ENCODE measurements at regions not wholly inside any gene's neighbourhood (a gene's known extent, or its start where the extent isn't known, plus 50 kb on each side); places are given as distances from the start of the nearest gene placed in this dataset.
"Not testable (repeated sequence)": the region's sequence is repeated elsewhere in the genome, so short reads cannot be mapped to it uniquely, and the experiment has no call there.

DNA sequence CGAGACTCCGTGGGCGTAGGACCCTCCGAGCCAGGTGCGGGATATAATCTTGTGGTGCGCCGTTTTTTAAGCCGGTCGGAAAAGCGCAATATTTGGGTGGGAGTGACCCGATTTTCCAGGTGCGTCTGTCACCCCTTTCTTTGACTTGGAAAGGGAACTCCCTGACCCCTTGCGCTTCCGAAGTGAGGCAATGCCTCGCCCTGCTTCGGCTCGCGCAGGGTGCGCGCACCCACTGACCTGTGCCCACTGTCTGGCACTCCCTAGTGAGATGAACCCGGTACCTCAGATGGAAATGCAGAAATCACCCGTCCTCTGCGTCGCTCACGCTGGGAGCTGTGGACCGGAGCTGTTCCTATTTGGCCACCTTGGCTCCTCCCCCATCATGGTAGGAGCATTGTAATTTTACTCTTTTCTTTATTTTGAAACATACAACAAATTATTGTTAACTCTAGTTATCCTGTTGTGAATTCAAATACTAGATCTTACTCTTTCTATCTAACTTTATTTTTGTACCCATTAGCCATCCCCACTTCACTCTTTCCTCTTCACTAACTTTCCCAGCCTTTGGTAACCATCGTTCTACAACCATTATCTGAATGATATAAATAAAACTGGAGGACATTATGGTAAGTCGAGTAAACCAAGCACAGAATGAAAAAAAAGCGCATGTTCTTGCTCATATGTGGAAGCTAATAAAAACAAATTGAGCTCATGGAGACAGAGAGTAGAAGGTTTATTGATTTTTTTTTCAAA lies 295.1 kb downstream of the TEX13C start:
- H3K9me3 ChIP-seq (ENCODE audit: control insufficient read depth in 2 of 2, insufficient read depth in 1 of 2, low read depth in 1 of 2, low read length in 1 of 2); H3K4me1 ChIP-seq (ENCODE audit: control insufficient read depth in 3 of 3, insufficient read depth in 2 of 3, low read depth in 1 of 3, low read length in 2 of 3); H3K36me3 ChIP-seq (ENCODE audit: control insufficient read depth in 3 of 3, insufficient read depth in 2 of 3, low read depth in 1 of 3, low read length in 3 of 3); H3K27me3 ChIP-seq (ENCODE audit: control insufficient read depth in 3 of 3, insufficient read depth in 3 of 3, low read length in 3 of 3); FAIRE-seq; H3K4me3 ChIP-seq (ENCODE audit: low read depth in 1 of 3, low read length in 3 of 3); DNase-seq; H3K27ac ChIP-seq (ENCODE audit: low read depth in 1 of 3, low read length in 2 of 3): not testable (repeated sequence)
- 91 to 95% (median 93%) methylated on average over 16 to 28 of the region's 29 CpGs for WGBS, 3 donors

DNA sequence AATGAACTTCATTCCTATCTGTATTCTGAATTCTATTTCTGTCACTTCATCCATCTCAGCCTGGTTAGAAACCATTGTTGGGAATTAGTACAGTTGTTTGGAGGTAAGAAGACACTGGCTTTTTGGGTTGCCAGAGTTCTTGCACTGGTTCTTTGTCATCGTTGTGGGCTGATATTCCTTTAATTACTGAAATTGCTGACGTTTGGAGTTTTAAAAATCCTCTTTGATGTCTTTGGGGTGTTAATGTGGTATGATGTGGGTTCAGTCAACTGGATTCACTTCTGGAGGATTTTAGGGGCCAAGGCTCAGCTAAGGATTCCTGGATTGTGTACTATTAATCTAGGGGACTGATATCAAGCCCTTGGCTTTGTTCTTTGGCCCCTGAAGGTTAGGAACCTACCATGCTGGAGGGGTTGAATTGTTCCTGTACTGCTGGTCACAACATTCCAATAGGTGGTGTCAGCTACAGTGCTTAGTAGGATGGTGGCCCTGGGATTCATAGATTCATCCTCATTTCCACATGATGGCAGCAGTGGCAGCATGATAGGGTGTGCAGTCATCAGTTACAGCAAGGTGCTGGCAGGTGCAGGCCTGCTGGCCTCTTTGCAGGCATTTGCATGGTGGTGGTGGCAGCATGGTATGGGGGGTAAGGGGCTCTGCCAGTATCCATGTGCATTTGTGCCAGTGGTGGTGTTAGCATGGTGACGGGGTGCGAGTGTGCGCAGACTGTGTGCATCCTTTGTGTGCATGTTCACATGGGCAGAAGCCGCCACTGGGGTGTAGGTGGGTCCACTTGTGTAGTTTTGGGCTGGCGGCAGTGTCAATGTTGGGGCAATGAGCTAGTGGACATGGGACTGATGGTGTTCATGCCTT lies 301.3 kb downstream of the TEX13C start:
- no peaks in the 10 kb centered on the region for H3K9me3 ChIP-seq (ENCODE audit: control insufficient read depth in 2 of 2, insufficient read depth in 1 of 2, low read depth in 1 of 2, low read length in 1 of 2)
- no peaks in the 10 kb centered on the region for H3K36me3 ChIP-seq (ENCODE audit: control insufficient read depth in 3 of 3, insufficient read depth in 2 of 3, low read depth in 1 of 3, low read length in 3 of 3)
- H3K4me1 ChIP-seq (ENCODE audit: control insufficient read depth in 3 of 3, insufficient read depth in 2 of 3, low read depth in 1 of 3, low read length in 2 of 3) = no peaks in the 10 kb centered on the region
- 84 to 94% (median 91%) methylated on average over 7 of the region's 7 CpGs for WGBS, 3 donors
- H3K4me3 ChIP-seq (ENCODE audit: low read depth in 1 of 3, low read length in 3 of 3) = no peak overlapping the region
- DNase-seq = no peak
- FAIRE-seq = no peak
- H3K27me3 ChIP-seq (ENCODE audit: control insufficient read depth in 3 of 3, insufficient read depth in 3 of 3, low read length in 3 of 3) = no peaks in the 10 kb centered on the region
- H3K27ac ChIP-seq (ENCODE audit: low read depth in 1 of 3, low read length in 2 of 3) = no peak overlapping the region

DNA sequence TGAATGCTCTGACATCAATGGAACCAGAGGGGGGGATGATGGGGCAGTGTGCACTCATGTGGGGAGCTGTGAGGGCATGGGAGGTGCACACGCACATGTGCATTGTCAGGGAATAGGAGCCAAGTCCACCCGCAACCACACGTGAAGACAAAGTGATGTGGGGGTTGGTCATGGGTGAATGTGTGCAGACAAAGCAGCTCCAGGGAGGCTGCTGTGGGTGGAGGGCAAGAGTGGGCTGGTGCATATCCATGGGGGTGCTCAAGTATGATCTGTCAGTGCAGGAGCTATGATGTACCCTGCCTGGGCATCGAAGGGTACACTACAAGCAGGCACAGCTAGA lies 301.9 kb downstream of the TEX13C start:
- Histone ChIP-seq H3K27ac (ENCODE audit: low read depth in 1 of 3, low read length in 2 of 3) (no peak overlapping the region), H3K4me1 (ENCODE audit: control insufficient read depth in 3 of 3, insufficient read depth in 2 of 3, low read depth in 1 of 3, low read length in 2 of 3) (no peaks in the 10 kb centered on the region), H3K4me3 (ENCODE audit: low read depth in 1 of 3, low read length in 3 of 3) (no peak overlapping the region), H3K9me3 (ENCODE audit: control insufficient read depth in 2 of 2, insufficient read depth in 1 of 2, low read depth in 1 of 2, low read length in 1 of 2) (no peaks in the 10 kb centered on the region), H3K36me3 (ENCODE audit: control insufficient read depth in 3 of 3, insufficient read depth in 2 of 3, low read depth in 1 of 3, low read length in 3 of 3) (no peaks in the 10 kb centered on the region), H3K27me3 (ENCODE audit: control insufficient read depth in 3 of 3, insufficient read depth in 3 of 3, low read length in 3 of 3) (no peaks in the 10 kb centered on the region)
- DNase-seq = no peak
- no peak for FAIRE-seq
- WGBS, 3 donors = 79 to 90% (median 89%) methylated on average over 4 of the region's 4 CpGs

DNA sequence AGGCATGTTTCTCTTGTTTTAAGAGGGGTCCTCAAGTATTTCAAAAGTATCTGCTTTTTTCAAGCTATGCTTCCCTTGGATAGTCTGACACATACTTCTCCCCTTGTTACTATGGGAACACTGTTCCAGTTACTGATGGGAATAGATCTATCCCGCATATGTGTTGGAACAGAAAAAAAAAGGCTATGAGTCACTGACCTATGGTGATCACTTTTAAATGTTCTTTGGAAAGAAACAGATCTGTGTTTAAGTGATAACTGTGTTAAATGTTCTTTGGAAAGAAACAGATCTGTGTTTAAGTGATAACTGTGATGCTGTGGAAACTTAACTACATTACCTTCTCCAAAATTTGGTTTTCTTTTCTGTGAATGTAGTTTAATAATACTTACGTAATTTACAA lies 303.2 kb downstream of the TEX13C start:
- DNase-seq (no peak), FAIRE-seq (no peak)
- H3K27me3 ChIP-seq (ENCODE audit: control insufficient read depth in 3 of 3, insufficient read depth in 3 of 3, low read length in 3 of 3) = no peaks in the 10 kb centered on the region
- no peak overlapping the region for H3K27ac ChIP-seq (ENCODE audit: low read depth in 1 of 3, low read length in 2 of 3)
- no peaks in the 10 kb centered on the region for H3K4me1 ChIP-seq (ENCODE audit: control insufficient read depth in 3 of 3, insufficient read depth in 2 of 3, low read depth in 1 of 3, low read length in 2 of 3)
- WGBS, 3 donors = 56 to 86% (median 74%) methylated on average over 2 of the region's 2 CpGs
- no peak overlapping the region for H3K4me3 ChIP-seq (ENCODE audit: low read depth in 1 of 3, low read length in 3 of 3)
- H3K36me3 ChIP-seq (ENCODE audit: control insufficient read depth in 3 of 3, insufficient read depth in 2 of 3, low read depth in 1 of 3, low read length in 3 of 3) = no peaks in the 10 kb centered on the region
- no peaks in the 10 kb centered on the region for H3K9me3 ChIP-seq (ENCODE audit: control insufficient read depth in 2 of 2, insufficient read depth in 1 of 2, low read depth in 1 of 2, low read length in 1 of 2)

DNA sequence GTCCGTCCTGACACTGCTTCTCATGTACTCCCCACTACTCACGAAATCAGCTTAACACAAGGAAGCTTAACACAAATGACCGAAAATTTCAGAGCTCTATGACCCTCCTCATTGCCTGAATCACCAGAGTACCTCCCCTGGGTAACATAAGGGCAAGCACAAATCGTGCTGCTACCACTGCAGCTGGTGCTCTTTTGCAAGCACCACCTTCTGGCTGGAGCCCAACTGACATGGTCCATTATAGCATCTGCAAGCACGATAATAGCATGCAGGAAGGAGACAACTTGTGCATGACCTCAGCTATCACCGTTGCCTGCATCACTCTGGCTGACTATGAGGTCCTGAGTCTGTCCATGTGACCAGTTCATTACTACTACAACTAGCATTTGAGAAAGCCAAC lies 308.0 kb downstream of the TEX13C start:
- no peak for FAIRE-seq
- 44 to 69% (median 59%) methylated on average over 6 of the region's 6 CpGs for WGBS, 3 donors

DNA sequence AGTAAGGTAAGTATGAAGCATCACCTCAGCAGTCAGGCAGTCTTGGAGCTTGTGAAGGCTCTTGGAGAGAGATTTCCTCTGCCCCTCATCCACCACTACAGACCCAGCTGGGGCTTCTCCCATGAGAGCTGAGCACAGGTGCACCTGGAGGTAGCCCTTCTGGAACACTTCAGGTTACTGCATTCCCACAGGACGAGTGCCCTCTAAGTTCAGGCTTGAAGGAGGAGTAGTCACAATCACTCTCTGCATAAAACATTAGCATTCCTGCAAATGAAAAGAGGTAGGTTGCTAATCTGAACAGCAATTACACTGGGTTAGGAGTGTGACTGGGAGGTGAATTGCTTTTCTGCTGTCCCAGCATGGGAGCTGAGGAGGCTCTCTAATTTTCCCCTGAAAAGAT lies 308.8 kb downstream of the TEX13C start:
- no peak overlapping the region for H3K27ac ChIP-seq (ENCODE audit: low read depth in 1 of 3, low read length in 2 of 3)
- 13 to 52% (median 47%) methylated on average over 1 of the region's 1 CpG for WGBS, 3 donors
- H3K9me3 ChIP-seq (ENCODE audit: control insufficient read depth in 2 of 2, insufficient read depth in 1 of 2, low read depth in 1 of 2, low read length in 1 of 2) = no peaks in the 10 kb centered on the region
- H3K4me1 ChIP-seq (ENCODE audit: control insufficient read depth in 3 of 3, insufficient read depth in 2 of 3, low read depth in 1 of 3, low read length in 2 of 3) = no peaks in the 10 kb centered on the region
- no peaks in the 10 kb centered on the region for H3K27me3 ChIP-seq (ENCODE audit: control insufficient read depth in 3 of 3, insufficient read depth in 3 of 3, low read length in 3 of 3)
- DNase-seq = no peak
- H3K4me3 ChIP-seq (ENCODE audit: low read depth in 1 of 3, low read length in 3 of 3) = no peak overlapping the region
- FAIRE-seq = no peak
- no peaks in the 10 kb centered on the region for H3K36me3 ChIP-seq (ENCODE audit: control insufficient read depth in 3 of 3, insufficient read depth in 2 of 3, low read depth in 1 of 3, low read length in 3 of 3)

More for the DNA sequence above, 308.0 kb downstream of the TEX13C start:
- no peak for DNase-seq
- no peaks in the 10 kb centered on the region for H3K27me3 ChIP-seq (ENCODE audit: control insufficient read depth in 3 of 3, insufficient read depth in 3 of 3, low read length in 3 of 3)
- H3K9me3 ChIP-seq (ENCODE audit: control insufficient read depth in 2 of 2, insufficient read depth in 1 of 2, low read depth in 1 of 2, low read length in 1 of 2) = no peaks in the 10 kb centered on the region
- H3K27ac ChIP-seq (ENCODE audit: low read depth in 1 of 3, low read length in 2 of 3) = no peak overlapping the region
- no peaks in the 10 kb centered on the region for H3K4me1 ChIP-seq (ENCODE audit: control insufficient read depth in 3 of 3, insufficient read depth in 2 of 3, low read depth in 1 of 3, low read length in 2 of 3)
- no peak overlapping the region for H3K4me3 ChIP-seq (ENCODE audit: low read depth in 1 of 3, low read length in 3 of 3)
- H3K36me3 ChIP-seq (ENCODE audit: control insufficient read depth in 3 of 3, insufficient read depth in 2 of 3, low read depth in 1 of 3, low read length in 3 of 3) = no peaks in the 10 kb centered on the region

DNA sequence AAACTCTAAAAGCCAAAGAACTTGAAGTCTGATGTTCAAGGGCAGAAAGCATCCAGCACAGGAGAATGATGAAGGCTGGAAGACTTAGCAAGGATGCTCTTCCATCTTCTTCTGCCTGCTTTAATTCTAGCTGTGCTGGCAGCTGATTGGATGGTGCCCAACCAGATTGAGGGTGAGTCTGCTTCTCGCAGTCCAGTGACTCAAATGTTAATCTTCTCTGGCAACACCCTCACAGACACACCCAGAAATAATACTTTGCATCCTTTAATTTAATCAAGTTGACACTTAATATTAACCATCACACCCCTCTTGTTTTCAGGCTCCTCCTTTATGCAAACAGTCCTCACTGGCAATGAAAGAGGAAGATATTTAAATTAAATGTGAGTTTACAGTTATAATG lies 321.7 kb downstream of the TEX13C start:
- DNase-seq (no peak), FAIRE-seq (no peak)
- Histone ChIP-seq H3K4me1 (ENCODE audit: control insufficient read depth in 3 of 3, insufficient read depth in 2 of 3, low read depth in 1 of 3, low read length in 2 of 3) (no peaks in the 10 kb centered on the region), H3K27me3 (ENCODE audit: control insufficient read depth in 3 of 3, insufficient read depth in 3 of 3, low read length in 3 of 3) (no peaks in the 10 kb centered on the region), H3K4me3 (ENCODE audit: low read depth in 1 of 3, low read length in 3 of 3) (no peak overlapping the region), H3K9me3 (ENCODE audit: control insufficient read depth in 2 of 2, insufficient read depth in 1 of 2, low read depth in 1 of 2, low read length in 1 of 2) (peaks cover 0 to 4% of the 10 kb centered on the region in 2 donors), H3K27ac (ENCODE audit: low read depth in 1 of 3, low read length in 2 of 3) (no peak overlapping the region), H3K36me3 (ENCODE audit: control insufficient read depth in 3 of 3, insufficient read depth in 2 of 3, low read depth in 1 of 3, low read length in 3 of 3) (no peaks in the 10 kb centered on the region)
- WGBS, 3 donors = 44 to 68% (median 50%) methylated on average over 1 of the region's 1 CpG

DNA sequence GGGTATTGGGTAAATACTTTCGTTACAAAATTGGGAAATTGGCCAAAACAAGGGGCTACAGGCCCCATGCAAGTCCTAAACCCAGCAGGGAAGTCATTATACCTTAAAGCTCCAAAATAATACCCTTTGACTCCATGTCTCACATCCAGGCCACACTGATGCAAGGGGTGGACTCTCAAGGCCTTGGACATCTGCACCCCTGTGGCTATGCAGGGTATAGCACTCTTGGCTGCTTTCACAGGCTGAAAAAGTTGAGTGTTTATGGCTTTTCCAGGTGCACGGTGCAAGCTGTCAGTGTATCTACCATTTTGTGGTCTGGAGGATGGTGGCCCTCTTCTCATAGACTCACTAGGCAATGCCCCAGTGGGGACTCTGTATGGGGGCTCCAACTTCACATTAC lies 326.5 kb downstream of the TEX13C start:
- no peaks in the 10 kb centered on the region for H3K36me3 ChIP-seq (ENCODE audit: control insufficient read depth in 3 of 3, insufficient read depth in 2 of 3, low read depth in 1 of 3, low read length in 3 of 3)
- H3K9me3 ChIP-seq (ENCODE audit: control insufficient read depth in 2 of 2, insufficient read depth in 1 of 2, low read depth in 1 of 2, low read length in 1 of 2) = no peaks in the 10 kb centered on the region
- no peak overlapping the region for H3K27ac ChIP-seq (ENCODE audit: low read depth in 1 of 3, low read length in 2 of 3)
- FAIRE-seq (no peak), DNase-seq (no peak)
- H3K4me1 ChIP-seq (ENCODE audit: control insufficient read depth in 3 of 3, insufficient read depth in 2 of 3, low read depth in 1 of 3, low read length in 2 of 3) = no peaks in the 10 kb centered on the region
- H3K4me3 ChIP-seq (ENCODE audit: low read depth in 1 of 3, low read length in 3 of 3) = no peak overlapping the region
- H3K27me3 ChIP-seq (ENCODE audit: control insufficient read depth in 3 of 3, insufficient read depth in 3 of 3, low read length in 3 of 3) = no peaks in the 10 kb centered on the region
- WGBS, 3 donors = 31 to 53% (median 42%) methylated on average over 2 of the region's 2 CpGs
